GM18868 (cell line): ENCODE measurements at regions not wholly inside any gene's neighbourhood (a gene's known extent, or its start where the extent isn't known, plus 50 kb on each side); places are given as distances from the start of the nearest gene placed in this dataset.

Experiments
- ATAC-seq: cut with Tn5 transposase; IDR thresholded peaks from one replicate; pipeline ENCODE4 v1.9.1; 2021; ENCODE audit warnings: mild to moderate bottlenecking, moderate library complexity; ENCODE audit not compliant: unreplicated experiment

DNA sequence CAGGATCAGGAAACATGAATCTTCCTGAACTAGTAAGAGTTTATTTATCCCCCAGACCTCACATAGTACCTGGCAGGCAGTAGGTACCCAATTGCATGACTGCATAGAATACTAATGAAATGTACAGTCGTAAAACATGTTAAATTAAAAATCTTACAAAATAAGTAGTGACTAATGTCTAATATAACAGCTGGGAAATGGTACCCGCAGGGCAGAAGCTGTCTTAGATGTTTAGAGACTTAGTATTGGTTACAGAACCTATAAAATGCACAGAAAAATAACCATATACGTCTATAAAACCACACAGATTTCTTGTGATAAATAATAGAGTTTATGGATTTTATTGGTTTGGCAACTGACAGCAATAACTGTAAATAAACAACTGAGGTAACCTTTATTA lies 139.1 kb upstream of the GMDS start:
- ATAC-seq, result no peak

DNA sequence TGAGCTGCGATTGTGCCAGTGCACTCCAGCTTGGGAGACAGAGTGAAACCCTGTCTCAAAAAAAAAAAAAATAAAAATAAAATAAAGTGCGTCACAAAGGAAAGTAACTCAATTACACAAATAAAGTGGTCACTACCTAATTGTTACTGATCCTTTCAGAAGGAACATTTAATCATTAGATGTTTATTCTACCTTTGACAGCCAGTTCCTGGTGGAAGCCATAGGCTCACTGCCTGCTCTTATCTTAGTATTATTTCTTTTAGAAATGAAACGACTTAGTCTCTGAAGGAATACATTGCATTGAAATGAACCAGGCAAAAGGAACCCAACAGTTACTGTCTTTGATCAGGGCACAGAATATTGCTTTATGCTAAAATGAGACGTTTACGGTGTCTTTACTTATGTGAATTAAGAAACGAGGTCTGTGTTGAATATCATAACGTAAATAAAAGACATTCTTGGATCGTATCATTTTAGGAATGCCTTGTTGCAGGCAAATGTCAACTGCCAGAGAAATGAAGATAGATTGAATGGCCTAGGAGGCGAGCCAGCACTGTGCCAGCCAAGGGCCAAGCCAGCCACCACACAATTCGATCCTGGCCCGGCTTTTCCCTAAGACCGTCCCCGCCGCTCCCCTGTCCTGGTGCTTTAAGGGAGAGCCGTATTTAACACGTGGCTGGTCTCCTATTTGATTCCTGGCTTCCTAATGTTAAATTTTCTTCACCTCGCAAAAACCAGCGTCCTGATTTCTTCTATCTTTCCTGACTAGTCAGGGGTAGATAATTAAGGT lies 136.7 kb upstream of the GMDS start:
- no peak for ATAC-seq

DNA sequence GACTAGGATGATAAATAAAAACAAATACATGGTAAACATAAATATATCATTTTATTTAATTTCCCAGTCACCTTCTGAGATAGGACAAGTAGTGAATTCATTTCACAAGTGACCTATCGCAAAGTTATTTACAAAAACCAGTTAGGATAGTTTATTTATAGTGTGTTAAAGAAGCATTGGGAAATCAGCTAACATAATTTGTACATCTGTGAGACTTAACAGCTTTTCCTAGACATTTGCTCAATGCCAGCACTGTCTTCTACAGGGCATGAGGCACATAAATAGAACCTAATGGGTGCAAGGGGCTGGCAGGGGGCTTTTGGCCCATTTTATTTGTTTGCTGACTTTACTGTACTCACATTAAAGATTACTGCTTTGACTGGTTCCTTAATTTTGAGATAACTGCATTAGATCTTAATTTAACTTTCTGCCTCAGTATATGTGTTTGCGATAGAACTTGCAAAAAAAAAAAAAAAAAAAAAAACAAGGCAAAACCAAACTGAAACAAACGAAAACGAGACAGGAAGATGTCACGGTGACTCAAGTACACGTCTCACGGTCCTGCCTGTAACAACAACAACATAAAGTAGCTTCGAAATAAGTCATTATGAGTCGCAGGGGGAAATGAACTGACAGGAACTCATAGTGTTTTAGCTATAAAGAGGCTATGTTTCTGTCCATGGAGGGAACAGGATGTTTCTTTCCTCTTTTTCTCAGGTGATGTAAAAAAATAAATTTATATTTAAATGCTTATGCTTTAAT lies 133.7 kb upstream of the GMDS start:
- ATAC-seq, result no peak

DNA sequence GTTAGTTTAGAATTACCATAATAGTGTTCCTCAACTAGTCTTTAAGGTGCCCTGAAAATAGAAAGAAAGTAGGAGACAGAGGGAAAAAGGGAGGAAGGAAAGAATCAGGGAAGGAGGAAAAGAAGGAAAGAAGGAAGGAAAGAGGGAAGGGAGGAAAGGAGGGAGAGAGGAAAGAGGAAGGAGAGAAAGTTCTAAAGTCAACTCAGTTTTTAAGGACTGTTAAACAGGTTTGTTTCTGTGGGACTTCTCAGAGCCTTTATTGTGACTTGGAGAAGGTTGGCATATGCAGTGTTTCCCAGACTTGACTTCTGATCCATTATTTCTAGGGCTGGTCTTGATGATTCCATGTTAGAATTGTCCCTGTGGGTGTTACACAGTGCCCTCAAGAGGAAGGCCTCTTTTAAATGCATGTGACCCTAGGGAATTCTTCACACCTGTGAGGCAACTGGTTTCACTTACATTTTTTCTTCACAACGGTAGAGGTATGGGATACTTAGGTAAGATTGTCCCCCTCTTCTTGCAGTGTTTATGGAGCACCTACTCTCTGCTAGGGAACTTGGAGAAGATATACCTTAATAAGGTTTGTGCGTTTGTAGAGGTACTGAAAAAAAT lies 132.7 kb upstream of the GMDS start:
- no peak for ATAC-seq

DNA sequence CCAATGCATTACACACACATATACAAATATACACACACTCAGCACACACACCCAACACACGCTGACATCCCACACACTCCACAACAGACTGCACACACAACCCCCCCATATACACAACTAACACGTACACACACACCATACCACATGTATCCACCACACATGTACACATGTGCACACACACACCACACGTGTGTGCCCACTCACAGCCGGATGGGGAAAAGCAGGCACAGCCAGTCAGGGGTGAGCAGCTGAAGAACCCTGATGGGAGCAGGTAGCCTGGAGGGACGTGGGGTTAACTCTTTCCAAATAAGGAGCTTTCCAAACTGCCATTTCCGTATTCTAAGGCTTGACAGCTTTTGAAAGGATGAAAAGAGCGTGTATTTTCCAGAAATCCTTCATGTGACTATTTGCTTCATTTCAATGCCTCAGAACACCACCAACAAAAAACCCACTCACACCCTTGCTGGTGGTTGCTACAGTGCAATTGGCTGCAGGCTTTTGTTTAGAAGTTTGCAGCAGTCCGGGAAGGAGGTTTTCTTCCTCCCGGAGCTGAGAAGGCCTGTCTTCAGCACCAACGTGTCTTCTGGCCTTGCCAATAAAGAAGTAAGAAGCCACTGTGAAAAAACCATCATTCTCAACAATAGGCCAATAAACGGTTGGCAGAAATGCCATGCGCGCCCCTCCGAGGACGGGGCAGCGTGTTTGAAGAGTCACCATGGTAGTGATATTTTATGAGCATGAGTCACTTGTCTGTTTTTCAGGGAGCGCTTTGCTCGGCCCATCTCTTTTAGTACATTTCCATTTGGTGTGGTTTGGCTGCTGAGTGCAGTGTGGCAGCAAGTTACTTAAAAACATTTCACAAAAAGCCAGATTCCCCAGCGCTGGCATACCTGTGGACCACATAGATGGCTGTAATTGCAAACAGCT lies 131.3 kb upstream of the GMDS start:
- no peak for ATAC-seq

DNA sequence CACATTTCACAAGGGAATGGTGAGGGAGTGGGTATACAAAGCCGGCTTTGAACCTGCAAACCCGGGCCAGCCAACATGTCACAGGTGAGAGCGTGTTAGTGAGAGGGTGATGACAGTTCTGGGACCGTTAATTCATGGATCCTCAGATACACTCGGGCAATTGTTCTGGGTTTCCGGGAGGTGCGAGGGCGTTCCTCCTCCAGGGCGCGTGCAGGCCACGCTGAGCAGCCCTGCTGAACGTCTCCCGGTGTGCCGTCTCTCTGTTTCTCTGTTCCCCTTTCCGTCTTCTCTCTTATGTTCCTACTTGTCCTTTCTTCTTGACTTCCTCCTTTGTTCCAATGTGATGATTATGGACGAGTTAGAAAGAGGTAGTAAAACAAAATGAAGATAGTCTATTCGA lies 130.0 kb upstream of the GMDS start:
- ATAC-seq, result no peak

DNA sequence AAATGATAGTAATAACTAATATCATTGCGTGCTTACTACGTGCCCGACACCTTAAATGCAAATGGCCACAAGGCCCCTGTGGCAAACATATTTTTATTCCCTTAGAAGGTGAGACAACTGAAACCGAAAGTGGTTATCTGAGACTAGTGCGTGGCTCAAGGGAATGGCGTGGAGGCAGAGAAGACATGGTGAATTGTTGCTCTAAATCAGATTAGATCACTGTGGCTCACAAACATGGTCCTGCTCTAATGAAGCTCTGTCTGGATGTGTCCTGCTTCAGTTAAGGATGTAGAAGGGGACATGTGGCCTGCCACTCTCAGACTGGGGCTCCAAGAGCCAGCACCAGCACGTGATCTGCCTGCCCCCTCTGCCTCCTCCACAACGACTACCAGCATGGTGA lies 124.2 kb upstream of the GMDS start:
- no peak for ATAC-seq

DNA sequence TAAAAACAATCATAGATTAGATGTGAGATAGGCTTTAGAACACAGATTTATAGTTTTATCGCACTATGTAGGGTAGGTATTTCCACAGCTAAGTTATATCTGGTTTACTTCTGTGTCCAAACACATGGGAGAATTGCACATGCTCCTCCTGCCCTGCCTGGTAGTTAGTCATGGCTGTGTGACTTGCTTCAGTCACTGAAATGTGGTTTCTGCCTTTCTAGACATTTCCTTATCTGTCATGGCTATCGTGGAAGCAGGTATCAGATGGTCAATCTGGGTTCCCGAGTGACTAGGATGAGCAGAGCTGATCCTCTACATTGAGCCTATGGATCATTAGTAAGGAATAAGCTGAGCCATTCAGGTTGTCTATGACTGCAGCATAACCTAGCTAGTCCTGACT lies 117.8 kb upstream of the GMDS start:
- no peak for ATAC-seq

DNA sequence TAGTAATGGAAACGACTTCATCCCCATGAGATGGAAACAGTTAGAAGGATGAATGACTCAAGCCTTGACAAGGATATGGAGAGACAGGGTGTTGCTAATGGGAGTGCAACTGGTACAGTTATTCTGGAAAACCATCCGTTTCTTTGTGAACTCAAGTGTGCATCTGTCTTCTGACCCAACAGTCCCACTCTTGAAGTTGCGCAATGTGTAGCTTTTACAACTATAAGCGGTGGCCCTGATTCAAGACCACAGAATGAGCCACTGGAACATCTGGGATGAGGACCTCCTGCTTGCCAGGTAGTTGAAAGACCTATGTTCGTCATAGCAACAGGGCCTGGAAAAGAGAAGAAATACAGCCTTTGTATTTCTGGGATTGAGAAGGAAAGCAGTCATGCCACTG lies 115.8 kb upstream of the GMDS start:
- ATAC-seq, result no peak

DNA sequence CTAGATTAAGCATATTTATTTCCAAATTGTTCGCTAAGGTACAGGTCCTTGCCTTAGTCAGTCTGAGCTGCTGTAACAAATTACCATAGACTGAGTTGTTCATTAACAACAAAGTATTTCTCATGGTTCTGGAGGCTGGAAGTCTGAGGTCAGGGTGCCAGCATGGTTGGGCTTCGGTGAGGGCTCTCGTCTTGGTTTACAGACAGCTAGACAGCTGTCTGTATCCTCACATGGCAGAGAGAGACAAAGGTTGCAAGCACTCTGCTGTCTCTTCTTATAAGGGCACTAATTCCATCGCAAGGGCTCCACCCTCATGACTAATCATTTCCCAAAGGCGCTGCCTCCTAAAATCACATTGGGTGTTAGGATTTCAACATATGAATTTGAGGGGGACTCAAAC lies 115.3 kb upstream of the GMDS start:
- ATAC-seq, result no peak

DNA sequence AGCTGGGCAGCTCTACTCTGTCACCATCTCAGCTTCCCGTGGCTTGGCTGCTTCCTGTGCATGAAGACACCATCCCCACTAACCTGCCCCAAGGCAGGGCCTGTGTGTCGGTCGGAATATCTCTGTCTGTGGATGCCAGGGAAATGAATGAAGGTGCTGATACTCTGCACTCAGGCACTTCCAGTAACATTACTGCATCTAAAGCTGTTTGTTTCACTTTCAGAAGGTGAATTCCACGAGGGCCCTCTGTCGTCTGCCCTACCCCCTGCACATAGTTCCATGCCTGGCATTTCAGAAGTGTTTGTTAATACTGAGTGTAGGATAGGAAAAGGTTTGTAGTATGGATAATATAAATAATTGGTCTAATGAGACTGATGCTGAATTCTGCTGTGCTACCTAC lies 114.7 kb upstream of the GMDS start:
- no peak for ATAC-seq

DNA sequence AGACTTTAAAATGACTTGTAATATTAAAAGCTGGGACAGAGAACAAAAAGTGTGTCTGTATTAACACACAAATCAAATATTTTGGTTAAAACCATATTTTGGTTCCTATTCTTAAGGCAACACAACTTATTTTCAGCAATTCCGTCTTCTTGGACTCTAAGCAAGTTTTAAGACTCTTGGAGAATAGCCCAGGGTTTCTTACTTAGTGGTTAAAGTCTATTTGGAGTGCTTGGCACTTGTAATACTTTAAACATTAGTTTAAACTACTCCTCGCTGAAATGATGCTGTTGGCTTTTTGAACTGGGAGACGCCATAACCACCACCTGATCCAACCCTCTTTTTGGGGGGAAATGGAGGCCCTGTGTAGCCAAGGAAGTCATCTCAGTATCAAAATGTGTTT lies 109.7 kb upstream of the GMDS start:
- ATAC-seq, result no peak

DNA sequence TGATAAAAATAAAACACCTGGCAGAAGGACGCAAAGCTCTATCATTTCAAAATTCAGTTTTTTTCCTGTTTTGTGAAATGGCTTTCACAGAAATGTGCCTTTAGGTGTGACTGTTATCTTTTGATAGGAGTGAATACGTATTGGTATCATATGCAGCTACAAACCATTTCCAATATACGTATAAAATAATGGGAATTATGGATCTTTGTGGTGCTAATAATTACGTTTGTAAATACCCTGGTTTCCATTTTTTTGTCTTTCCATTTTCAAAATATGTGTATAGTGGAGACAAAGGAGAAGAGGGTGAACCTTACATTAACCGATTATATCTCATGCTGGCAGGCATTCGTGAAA lies 108.7 kb upstream of the GMDS start:
- ATAC-seq, result no peak

DNA sequence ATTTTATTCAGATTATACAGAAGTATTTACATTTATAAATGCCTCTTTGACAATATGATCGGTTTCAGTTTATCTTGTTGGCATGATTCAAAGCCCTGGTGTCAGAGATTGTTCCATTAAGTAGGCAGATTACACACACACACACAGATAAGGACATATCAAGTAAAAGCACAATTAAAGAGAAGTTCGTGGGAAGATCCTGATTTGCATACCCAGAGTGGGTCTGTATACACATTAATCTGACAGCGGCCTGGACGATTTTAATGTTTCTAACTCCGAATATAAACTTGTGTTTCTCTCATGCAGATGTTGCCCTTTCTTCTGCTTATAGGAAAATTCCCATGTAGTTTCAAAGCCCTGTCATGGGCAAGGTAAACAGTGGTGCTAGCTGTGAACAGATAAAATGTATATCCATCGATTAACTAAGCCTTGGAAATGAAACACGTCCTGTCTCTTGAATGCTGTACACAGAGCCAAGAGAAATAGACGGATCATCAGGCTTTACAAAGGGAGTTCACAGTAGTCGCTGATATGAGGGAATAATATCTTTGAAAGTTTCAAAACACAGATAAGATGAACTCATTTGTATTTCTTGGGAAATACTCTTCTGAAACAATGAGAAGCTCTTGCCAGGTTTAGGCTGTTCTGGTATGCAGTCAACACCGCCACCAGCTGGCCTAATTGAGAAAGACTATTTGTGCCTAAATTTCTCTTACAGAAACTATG lies 108.2 kb upstream of the GMDS start:
- no peak for ATAC-seq

DNA sequence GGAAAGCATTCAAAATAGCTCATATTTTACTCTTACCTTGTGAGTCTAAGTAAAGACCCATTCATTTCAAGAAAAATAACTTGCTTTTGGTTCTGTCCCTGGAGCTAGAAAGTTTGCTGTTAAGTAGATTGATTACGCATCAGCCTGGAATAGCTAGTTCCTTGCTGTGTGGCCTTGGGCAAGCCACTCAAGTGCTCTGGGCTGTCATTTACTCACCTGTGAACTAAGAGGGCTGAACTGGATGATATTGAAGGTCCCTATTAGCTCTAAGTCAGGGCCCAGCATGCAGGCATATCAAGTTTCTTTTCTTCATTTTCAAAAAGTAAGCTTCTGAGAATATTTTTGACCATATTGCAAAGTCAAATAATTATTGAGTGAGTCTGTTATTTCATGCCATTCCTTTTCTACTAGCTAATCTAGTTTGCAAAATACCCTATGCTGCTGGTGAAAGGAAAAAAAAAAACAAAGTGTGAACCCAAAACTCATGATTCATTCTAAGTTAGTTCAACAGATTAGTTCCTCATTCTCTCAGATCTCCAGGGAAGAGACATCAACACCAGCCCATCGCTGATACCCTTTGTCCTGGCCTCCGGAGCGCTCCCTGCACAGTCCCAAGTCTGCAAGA lies 106.5 kb upstream of the GMDS start:
- ATAC-seq, result no peak

DNA sequence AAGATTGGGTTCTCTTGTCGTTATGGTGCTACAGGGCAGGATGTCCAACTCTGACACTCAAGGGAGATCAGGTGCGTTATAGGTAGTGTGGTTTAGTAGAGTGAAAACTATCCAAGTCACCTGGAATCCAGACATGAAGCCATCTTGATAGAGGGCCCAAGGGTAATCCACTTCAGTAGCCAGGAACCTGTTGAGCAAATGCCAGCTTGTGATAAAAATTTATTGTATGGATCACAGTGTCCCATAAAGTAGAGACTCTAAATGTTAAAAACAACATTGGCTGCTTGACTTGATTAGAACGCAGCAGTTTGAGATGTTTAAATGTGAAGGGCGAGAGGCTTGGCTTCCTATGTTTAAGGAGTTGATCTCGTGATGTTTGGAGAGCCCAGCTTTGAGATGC lies 105.7 kb upstream of the GMDS start:
- ATAC-seq, result no peak

DNA sequence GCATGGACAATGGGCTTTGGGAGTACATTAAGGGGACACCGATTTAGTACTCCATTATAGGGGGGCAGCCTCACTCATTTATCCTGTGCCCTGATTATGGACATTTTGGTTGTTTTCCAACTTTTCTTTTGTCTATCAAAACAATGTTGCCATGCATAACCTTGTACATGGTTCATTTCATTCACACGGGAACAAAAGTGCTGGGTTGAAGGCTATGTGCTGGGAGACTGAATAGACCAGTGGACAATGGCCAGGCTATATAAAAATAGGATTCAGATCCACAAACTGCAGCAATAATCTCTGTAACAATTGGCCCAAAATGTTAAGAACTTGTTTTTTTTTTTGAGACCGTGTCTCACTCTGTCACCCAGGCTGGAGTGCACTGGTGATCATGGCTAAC lies 100.7 kb upstream of the GMDS start:
- no peak for ATAC-seq

DNA sequence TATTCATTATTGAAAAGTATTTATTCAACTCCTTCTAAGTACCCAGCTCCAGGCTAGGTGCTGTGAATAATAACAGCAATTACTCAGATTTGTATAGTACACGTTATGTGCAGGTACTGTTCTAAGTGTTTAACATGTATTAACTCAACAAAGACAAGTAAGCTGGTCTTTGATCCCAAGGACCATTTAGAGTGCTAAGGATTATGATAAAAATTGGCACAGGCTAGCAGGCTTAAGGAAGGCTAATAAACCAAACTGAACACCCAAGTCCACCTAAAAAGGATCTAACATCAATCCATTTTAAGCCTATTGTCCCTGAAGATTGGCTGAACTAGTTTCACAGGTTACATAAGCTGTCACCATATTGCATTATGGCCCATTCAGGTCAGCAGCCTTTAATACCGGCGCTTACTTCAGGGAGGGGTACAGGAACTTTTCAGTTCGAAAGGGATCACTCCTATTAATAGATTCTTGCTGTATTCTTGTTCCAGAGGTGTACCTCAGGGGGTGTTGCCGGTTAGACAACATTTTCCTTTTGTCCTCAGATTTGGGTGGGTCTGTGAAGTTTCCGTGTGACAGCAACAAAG lies 99.0 kb upstream of the GMDS start:
- no peak for ATAC-seq

DNA sequence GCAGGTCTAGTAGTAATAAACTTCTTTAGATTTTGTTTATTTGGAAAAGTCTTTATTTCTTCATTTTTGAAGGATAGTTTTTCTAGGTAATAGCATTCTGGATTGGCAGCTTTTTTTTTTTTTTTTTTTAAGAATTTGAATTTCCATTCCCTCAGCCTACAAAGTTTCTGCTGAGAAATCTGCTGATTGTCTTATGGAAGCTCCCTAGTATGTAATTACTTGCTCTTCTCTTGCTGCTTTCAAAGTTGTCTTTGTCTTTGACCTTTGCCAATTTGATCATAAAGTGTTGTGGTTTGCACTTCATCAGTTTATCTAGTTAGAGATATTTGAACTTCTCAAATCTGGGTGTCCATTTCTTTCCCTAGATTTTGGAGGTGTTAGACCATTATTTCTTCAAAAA lies 82.2 kb upstream of the GMDS start:
- ATAC-seq, result no peak
